Glutamatergic neuron (in vitro differentiated cells): ENCODE measurements at regions not wholly inside any gene's neighbourhood (a gene's known extent, or its start where the extent isn't known, plus 50 kb on each side); places are given as distances from the start of the nearest gene placed in this dataset.

Experiments
- DNase-seq: peaks from one replicate; pipeline ENCODE4 v3.0.0; 2022
- H3K27ac Mint-ChIP-seq: one replicate; pipeline ENCODE4 v1.8.0; 2020; ENCODE audit warnings: mild to moderate bottlenecking, mixed read lengths, inconsistent platforms; ENCODE audit not compliant: unreplicated experiment
- H3K27me3 Mint-ChIP-seq: one replicate; pipeline ENCODE4 v1.8.0; 2020; ENCODE audit warnings: mild to moderate bottlenecking, moderate library complexity, mixed read lengths, inconsistent platforms; ENCODE audit not compliant: unreplicated experiment
- H3K36me3 Mint-ChIP-seq: one replicate; pipeline ENCODE4 v1.8.0; 2020; ENCODE audit warnings: mild to moderate bottlenecking, mixed read lengths, inconsistent platforms; ENCODE audit not compliant: unreplicated experiment
- H3K4me1 Mint-ChIP-seq: one replicate; pipeline ENCODE4 v1.8.0; 2020; ENCODE audit warnings: mild to moderate bottlenecking, low read depth, mixed read lengths, inconsistent platforms; ENCODE audit not compliant: unreplicated experiment
- H3K4me3 Mint-ChIP-seq: one replicate; pipeline ENCODE4 v1.8.0; 2020; ENCODE audit warnings: mild to moderate bottlenecking, mixed read lengths, inconsistent platforms; ENCODE audit not compliant: unreplicated experiment
- H3K9me3 Mint-ChIP-seq: one replicate; pipeline ENCODE4 v1.8.0; 2020; ENCODE audit warnings: mild to moderate bottlenecking, moderate library complexity, mixed read lengths, inconsistent platforms; ENCODE audit not compliant: unreplicated experiment
- TF ChIP-seq, protein P1 (sequence below): fragments of 200-600 bp; sonication (generic); IDR thresholded peaks from one replicate; pipeline ENCODE4 v1.5.0; 2021; ENCODE audit not compliant: partially characterized antibody, unreplicated experiment

DNA sequence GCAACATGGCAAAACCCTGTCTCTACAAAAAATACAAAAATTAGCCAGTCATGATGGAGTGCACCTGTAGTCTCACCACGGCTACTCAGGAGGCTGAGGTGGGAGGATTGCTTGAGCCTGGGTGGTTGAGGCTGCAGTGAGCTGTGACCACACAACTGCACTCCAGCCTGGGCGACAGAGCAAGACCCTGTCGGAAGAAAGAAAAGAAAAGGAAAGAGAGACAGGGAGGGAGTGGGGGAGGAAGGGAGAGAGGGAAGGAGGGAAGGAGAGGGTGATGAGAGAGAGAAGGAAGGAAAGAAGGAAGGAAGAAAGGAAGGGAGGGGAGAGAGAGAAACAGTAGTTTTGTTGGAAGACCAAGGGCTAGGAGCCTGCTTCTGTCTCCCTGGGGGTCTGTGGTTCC, 142.4 kb downstream of the C9orf50 start:
- H3K4me3 Mint-ChIP-seq: no peak overlapping the region
- no peaks in the 10 kb centered on the region for H3K27me3 Mint-ChIP-seq
- H3K9me3 Mint-ChIP-seq: peaks cover 4% of the 10 kb centered on the region
- no peak overlapping the region for H3K27ac Mint-ChIP-seq
- H3K36me3 Mint-ChIP-seq: no peaks in the 10 kb centered on the region
- peaks cover 25% of the 10 kb centered on the region for H3K4me1 Mint-ChIP-seq
- no peak for DNase-seq
- TF ChIP-seq, protein P1, sequence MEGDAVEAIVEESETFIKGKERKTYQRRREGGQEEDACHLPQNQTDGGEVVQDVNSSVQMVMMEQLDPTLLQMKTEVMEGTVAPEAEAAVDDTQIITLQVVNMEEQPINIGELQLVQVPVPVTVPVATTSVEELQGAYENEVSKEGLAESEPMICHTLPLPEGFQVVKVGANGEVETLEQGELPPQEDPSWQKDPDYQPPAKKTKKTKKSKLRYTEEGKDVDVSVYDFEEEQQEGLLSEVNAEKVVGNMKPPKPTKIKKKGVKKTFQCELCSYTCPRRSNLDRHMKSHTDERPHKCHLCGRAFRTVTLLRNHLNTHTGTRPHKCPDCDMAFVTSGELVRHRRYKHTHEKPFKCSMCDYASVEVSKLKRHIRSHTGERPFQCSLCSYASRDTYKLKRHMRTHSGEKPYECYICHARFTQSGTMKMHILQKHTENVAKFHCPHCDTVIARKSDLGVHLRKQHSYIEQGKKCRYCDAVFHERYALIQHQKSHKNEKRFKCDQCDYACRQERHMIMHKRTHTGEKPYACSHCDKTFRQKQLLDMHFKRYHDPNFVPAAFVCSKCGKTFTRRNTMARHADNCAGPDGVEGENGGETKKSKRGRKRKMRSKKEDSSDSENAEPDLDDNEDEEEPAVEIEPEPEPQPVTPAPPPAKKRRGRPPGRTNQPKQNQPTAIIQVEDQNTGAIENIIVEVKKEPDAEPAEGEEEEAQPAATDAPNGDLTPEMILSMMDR: no peak

DNA sequence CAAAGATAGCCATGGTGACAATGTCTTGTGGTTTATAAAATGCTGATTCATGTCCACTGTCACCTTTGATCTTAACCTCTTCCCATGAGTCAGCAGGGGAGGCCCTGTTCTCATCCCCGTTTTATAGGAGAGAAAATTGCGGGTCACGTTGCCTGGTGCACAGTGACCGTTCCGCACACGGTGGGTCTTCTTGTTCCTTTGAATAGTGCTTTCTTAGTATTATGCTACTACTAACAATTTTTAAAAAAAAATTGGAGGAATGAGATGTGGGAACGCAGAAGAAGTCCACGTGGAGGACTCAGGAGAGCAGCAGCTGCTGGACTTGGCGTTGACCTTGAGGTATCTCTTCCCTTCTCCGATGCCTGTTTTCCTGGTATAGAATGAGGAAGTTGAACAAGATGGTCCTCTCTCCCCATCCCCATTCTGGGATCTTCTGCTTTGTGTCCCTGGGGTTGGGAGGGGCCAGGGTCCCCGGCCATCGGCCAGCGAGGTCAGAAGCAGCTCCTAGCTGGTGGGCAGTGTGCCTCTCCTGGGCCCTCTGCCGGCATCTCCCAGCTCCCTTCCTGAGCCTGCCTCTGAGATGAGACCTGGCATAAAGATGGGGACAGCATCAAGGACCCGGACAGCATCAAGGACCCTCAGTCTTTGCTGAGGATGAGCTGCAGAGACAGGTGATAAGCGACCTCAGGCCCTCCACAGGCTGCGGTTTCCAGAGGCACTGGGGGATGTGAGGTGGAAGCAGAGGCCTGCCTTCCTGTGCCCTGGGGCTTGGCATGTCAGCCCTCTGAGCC, 143.9 kb downstream of the C9orf50 start:
- Mint-ChIP-seq H3K4me3 (no peak overlapping the region), H3K27me3 (no peaks in the 10 kb centered on the region), H3K9me3 (peaks cover 4% of the 10 kb centered on the region), H3K27ac (no peak overlapping the region), H3K36me3 (no peaks in the 10 kb centered on the region), H3K4me1 (peaks cover 25% of the 10 kb centered on the region)
- no peak for DNase-seq
- TF ChIP-seq, protein P1: no peak

DNA sequence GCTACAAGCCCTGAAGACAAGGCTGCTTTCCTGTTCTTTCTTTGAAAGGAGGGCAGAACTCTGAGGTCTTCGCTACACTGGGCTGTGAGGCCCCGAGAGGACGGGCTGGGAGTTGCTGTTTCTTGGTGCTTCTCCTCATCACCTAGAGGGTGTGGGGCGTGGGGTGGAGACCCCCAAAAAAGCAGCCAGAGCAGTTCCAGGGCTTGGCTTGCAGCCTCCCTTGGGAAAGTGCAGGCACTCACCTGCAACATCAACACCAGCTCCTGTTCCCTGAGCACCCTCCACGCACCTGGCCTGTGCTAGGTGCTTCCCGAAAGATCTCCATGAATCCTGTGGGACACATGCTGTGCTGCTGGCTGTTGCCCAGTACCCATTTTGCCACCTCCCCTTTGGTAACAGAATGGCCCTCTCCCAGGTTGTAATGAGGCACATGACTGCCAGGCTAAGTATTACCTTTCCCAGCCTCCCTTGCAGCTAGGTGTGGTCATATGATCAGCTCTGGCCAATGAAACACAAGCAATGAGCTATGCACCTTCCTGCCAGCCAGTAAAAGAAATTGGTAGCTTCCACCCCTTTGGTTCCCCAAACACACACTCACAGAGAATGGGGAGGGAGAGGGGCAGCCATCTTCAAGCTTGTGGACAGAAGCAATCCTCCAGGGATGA, 146.0 kb downstream of the C9orf50 start:
- Mint-ChIP-seq H3K9me3 (peaks cover 4% of the 10 kb centered on the region), H3K36me3 (no peaks in the 10 kb centered on the region), H3K4me3 (no peak overlapping the region), H3K27ac (no peak overlapping the region), H3K27me3 (peaks cover 2% of the 10 kb centered on the region), H3K4me1 (peaks cover 13% of the 10 kb centered on the region)
- TF ChIP-seq, protein P1: no peak
- DNase-seq: no peak

DNA sequence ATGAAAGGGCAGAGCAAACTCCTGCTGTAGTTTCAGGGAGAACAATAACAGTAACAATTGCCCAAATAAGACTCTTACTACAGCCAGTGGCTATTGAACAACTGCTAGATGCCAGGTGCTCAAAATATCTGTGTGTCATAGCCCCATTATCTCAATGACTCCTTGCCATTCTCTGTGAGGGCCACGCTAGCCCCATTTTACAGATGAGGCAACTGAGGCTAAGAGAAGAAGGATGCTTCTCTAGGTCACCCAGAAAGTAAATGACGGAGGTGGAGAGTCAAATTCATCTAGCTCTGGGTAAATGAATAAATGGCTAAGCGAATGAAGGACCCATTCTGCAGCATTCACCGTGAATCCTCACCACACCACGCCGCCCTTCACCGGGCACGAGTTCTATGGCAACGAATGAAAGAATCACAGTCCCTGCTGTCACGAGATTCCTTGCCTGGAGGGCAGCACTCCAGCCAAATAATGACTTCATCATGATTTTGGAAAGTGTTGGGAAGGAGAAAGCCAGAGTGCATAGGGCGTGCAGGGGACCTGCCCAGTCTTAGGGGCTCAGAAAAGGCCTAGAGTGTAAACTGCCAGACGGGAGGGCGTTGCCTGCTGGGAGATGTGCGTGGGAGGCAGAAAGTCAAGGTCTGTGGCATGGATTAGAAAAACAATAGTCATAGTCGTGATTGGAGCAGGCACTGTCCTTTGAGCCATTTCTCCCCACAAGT, 147.2 kb downstream of the C9orf50 start:
- H3K36me3 Mint-ChIP-seq: no peaks in the 10 kb centered on the region
- no peak overlapping the region for H3K27ac Mint-ChIP-seq
- peaks cover 4% of the 10 kb centered on the region for H3K4me1 Mint-ChIP-seq
- TF ChIP-seq, protein P1: no peak
- no peak overlapping the region for H3K4me3 Mint-ChIP-seq
- peaks cover 2% of the 10 kb centered on the region for H3K27me3 Mint-ChIP-seq
- DNase-seq: no peak
- peaks cover 4% of the 10 kb centered on the region for H3K9me3 Mint-ChIP-seq
